MM.1S (cell line): ENCODE measurements at regions not wholly inside any gene's neighbourhood (a gene's known extent, or its start where the extent isn't known, plus 50 kb on each side); places are given as distances from the start of the nearest gene placed in this dataset.

Source experiments
- DNase-seq: peaks from one replicate; pipeline ENCODE4 v3.0.0-alpha.2; 2015
- H2AFZ ChIP-seq: fragments of 300-600 bp; sonication (generic); 2 replicates; pipeline ENCODE4 v1.6.0; 2016; ENCODE audit warnings: antibody characterized with exemption, low read length
- H3F3A ChIP-seq: fragments of 300-600 bp; sonication (generic); 2 replicates; pipeline ENCODE4 v1.6.1; 2016; ENCODE audit warnings: mild to moderate bottlenecking, antibody characterized with exemption, low read length, moderate library complexity, mixed read lengths; ENCODE audit not compliant: insufficient read depth
- H3K27ac ChIP-seq: fragments of 300-600 bp; sonication (generic); 2 replicates; pipeline ENCODE4 v1.5.1; 2016; ENCODE audit warnings: mild to moderate bottlenecking, low read length
- H3K27me3 ChIP-seq: fragments of 300-600 bp; sonication (generic); replicated peaks from 2 replicates; pipeline ENCODE4 v1.6.0; 2016; ENCODE audit warnings: low read length; ENCODE audit not compliant: insufficient read depth
- H3K36me3 ChIP-seq: fragments of 300-600 bp; sonication (generic); replicated peaks from 2 replicates; pipeline ENCODE4 v1.6.1; 2016; ENCODE audit warnings: mild to moderate bottlenecking, low read length, mixed read lengths; ENCODE audit not compliant: insufficient read depth
- H3K4me1 ChIP-seq: fragments of 300-600 bp; sonication (generic); 2 replicates; pipeline ENCODE4 v1.6.1; 2016; ENCODE audit warnings: low read length, mixed read lengths
- H3K4me2 ChIP-seq: fragments of 300-600 bp; sonication (generic); 2 replicates; pipeline ENCODE4 v1.6.0; 2016; ENCODE audit warnings: low read depth, low read length
- H3K4me3 ChIP-seq: fragments of 300-600 bp; sonication (generic); 2 replicates; pipeline ENCODE4 v1.5.1; 2016; ENCODE audit warnings: low read length, mixed read lengths
- H3K79me2 ChIP-seq: fragments of 300-600 bp; sonication (generic); 2 replicates; pipeline ENCODE4 v1.6.1; 2016; ENCODE audit warnings: mixed run types, low read length, mixed read lengths
- H3K9ac ChIP-seq: fragments of 300-600 bp; sonication (generic); 2 replicates; pipeline ENCODE4 v1.6.1; 2016; ENCODE audit warnings: low read length, mixed read lengths
- H3K9me2 ChIP-seq: fragments of 300-600 bp; sonication (generic); replicated peaks from 2 replicates; pipeline ENCODE4 v1.6.1; 2016; ENCODE audit warnings: mild to moderate bottlenecking, low read length, mixed read lengths; ENCODE audit not compliant: insufficient read depth
- H3K9me3 ChIP-seq: fragments of 300-600 bp; sonication (generic); replicated peaks from 2 replicates; pipeline ENCODE4 v1.6.1; 2016; ENCODE audit warnings: mild to moderate bottlenecking, low read length, mixed read lengths; ENCODE audit not compliant: insufficient read depth
- H4K20me1 ChIP-seq: fragments of 300-600 bp; sonication (generic); 2 replicates; pipeline ENCODE4 v1.6.1; 2016; ENCODE audit warnings: mild to moderate bottlenecking, low read length, moderate library complexity, mixed read lengths; ENCODE audit not compliant: insufficient read depth
- CTCF ChIP-seq: fragments of 300-600 bp; sonication (generic); IDR thresholded peaks from 2 replicates; pipeline ENCODE4 v1.5.1; 2016; ENCODE audit warnings: antibody characterized with exemption, low read length, mixed read lengths
- EZH2 ChIP-seq: fragments of 300-600 bp; sonication (generic); optimal IDR thresholded peaks from 2 replicates; pipeline ENCODE3; 2017; ENCODE audit warnings: low read depth, mild to moderate bottlenecking, antibody characterized with exemption, low read length, mixed read lengths
- EZH2phosphoT487 ChIP-seq: fragments of 300-600 bp; sonication (generic); IDR thresholded peaks from 2 replicates; pipeline ENCODE4 v1.6.1; 2018; ENCODE audit warnings: antibody characterized with exemption, low read length

- Histone ChIP-seq H3K4me3 (no peak overlapping the region), H4K20me1 (no peaks in the 10 kb centered on the region), H3K9ac (no peak overlapping the region), H3K27ac (no peak overlapping the region), H3K9me2 (no peaks in the 10 kb centered on the region), H2AFZ (no peak overlapping the region), H3K4me1 (no peaks in the 10 kb centered on the region), H3F3A (no peaks in the 10 kb centered on the region), H3K79me2 (no peaks in the 10 kb centered on the region), H3K36me3 (no peaks in the 10 kb centered on the region), H3K27me3 (no peaks in the 10 kb centered on the region), H3K4me2 (no peak overlapping the region), H3K9me3 (no peaks in the 10 kb centered on the region)
- TF ChIP-seq EZH2phosphoT487 (no peak), CTCF (no peak), EZH2 (no peak)
- no peak for DNase-seq
Measured at GRCh38 chr16:13307255-13307654, 405.9 kb downstream of the SHISA9 start.

GRCh38 chr16:13307851-13308250 is 406.5 kb downstream of the SHISA9 start:
- Histone ChIP-seq H3K36me3 (no peaks in the 10 kb centered on the region), H3K9ac (no peak overlapping the region), H3K4me3 (no peak overlapping the region), H3K9me3 (no peaks in the 10 kb centered on the region), H3K9me2 (no peaks in the 10 kb centered on the region), H3F3A (no peaks in the 10 kb centered on the region), H3K4me1 (no peaks in the 10 kb centered on the region), H4K20me1 (no peaks in the 10 kb centered on the region), H3K79me2 (no peaks in the 10 kb centered on the region), H3K27ac (no peak overlapping the region), H2AFZ (no peak overlapping the region), H3K4me2 (no peak overlapping the region), H3K27me3 (no peaks in the 10 kb centered on the region)
- TF ChIP-seq CTCF, result no peak
- no peak for TF ChIP-seq EZH2phosphoT487
- TF ChIP-seq EZH2, result no peak
- DNase-seq, result no peak

GRCh38 chr16:13312063-13312462 is 410.7 kb downstream of the SHISA9 start:
- Histone ChIP-seq H3K4me2 (no peak overlapping the region), H3K4me3 (no peak overlapping the region), H3K27me3 (no peaks in the 10 kb centered on the region), H3K79me2 (no peaks in the 10 kb centered on the region), H3K9me3 (no peaks in the 10 kb centered on the region), H3K4me1 (no peaks in the 10 kb centered on the region), H3K9me2 (no peaks in the 10 kb centered on the region), H2AFZ (no peak overlapping the region), H3K27ac (no peak overlapping the region), H3K9ac (no peak overlapping the region), H4K20me1 (no peaks in the 10 kb centered on the region), H3F3A (no peaks in the 10 kb centered on the region), H3K36me3 (no peaks in the 10 kb centered on the region)
- DNase-seq, result no peak
- TF ChIP-seq EZH2phosphoT487, result no peak
- TF ChIP-seq CTCF, result no peak
- no peak for TF ChIP-seq EZH2
